HepG2 (cell line): ENCODE measurements at regions not wholly inside any gene's neighbourhood (a gene's known extent, or its start where the extent isn't known, plus 50 kb on each side); places are given as distances from the start of the nearest gene placed in this dataset.

Experiments used
- CAMTA2 ChIP-seq: sonication (generic); formaldehyde crosslinking; IDR thresholded peaks from 2 replicates; pipeline ENCODE4 v1.4.0; 2020; ENCODE audit warnings: mild to moderate bottlenecking, missing genetic modification reagents, borderline replicate concordance
- CHCHD3 ChIP-seq: sonication (generic); formaldehyde crosslinking; IDR thresholded peaks from 2 replicates; pipeline ENCODE4 v1.8.0; 2022; ENCODE audit warnings: mild to moderate bottlenecking, missing genetic modification reagents, moderate library complexity
- HMGA1 ChIP-seq: sonication (generic); formaldehyde crosslinking; conservative IDR thresholded peaks from 2 replicates; pipeline ENCODE4 v1.4.0; 2020; ENCODE audit warnings: missing genetic modification reagents
- HNRNPL ChIP-seq: fragments of 200-400 bp; formaldehyde crosslinking; IDR thresholded peaks from 2 replicates; pipeline ENCODE4 v1.6.1; 2017; ENCODE audit warnings: mild to moderate bottlenecking, low read depth, low read length
- NBN ChIP-seq: fragments of 450-650 bp; conservative IDR thresholded peaks from 2 replicates; pipeline ENCODE4 v1.6.1; 2017
- POLR2A ChIP-seq, 2 experiments: IDR thresholded peaks; 2 replicates each; pipeline ENCODE4 v1.6.1; 2011; ENCODE audit warnings: low read depth in 2 of 2, low read length in 2 of 2, mild to moderate bottlenecking in 1 of 2, moderate library complexity in 1 of 2; ENCODE audit not compliant: insufficient read depth in 1 of 2
- PRDM10 ChIP-seq: sonication (generic); formaldehyde crosslinking; IDR thresholded peaks from 2 replicates; pipeline ENCODE4 v1.4.0; 2020; ENCODE audit warnings: low read depth, missing genetic modification reagents
- RFX3 ChIP-seq: IDR thresholded peaks from 2 replicates; pipeline ENCODE4 v1.6.1; 2016; ENCODE audit warnings: missing biosample characterization, missing genetic modification reagents
- RFXAP ChIP-seq: sonication (generic); formaldehyde crosslinking; IDR thresholded peaks from 2 replicates; pipeline ENCODE4 v1.4.0; 2020; ENCODE audit warnings: missing genetic modification reagents, borderline replicate concordance
- SKIL ChIP-seq: sonication (generic); formaldehyde crosslinking; IDR thresholded peaks from 2 replicates; pipeline ENCODE4 v1.8.0; 2022; ENCODE audit warnings: missing genetic modification reagents, mild to moderate bottlenecking, moderate library complexity, borderline replicate concordance
- TFAP4 ChIP-seq: sonication (generic); IDR thresholded peaks from 2 replicates; pipeline ENCODE4 v1.6.1; 2016; ENCODE audit warnings: low read depth, borderline replicate concordance
- TFDP2 ChIP-seq: sonication (generic); formaldehyde crosslinking; IDR thresholded peaks from 2 replicates; pipeline ENCODE4 v1.4.0; 2020; ENCODE audit warnings: missing genetic modification reagents
- THAP7 ChIP-seq: sonication (generic); formaldehyde crosslinking; IDR thresholded peaks from 2 replicates; pipeline ENCODE4 v1.8.1; 2023; ENCODE audit warnings: mild to moderate bottlenecking, missing genetic modification reagents
- TP53 ChIP-seq: sonication (generic); formaldehyde crosslinking; conservative IDR thresholded peaks from 2 replicates; pipeline ENCODE4 v1.4.0; 2020; ENCODE audit warnings: missing genetic modification reagents
- ZNF136 ChIP-seq: sonication (generic); formaldehyde crosslinking; IDR thresholded peaks from 2 replicates; pipeline ENCODE4 v1.8.1; 2022; ENCODE audit warnings: low read depth, mild to moderate bottlenecking, moderate library complexity, missing genetic modification reagents
- ZNF263 ChIP-seq: sonication (generic); formaldehyde crosslinking; IDR thresholded peaks from 2 replicates; pipeline ENCODE4 v1.4.0; 2020; ENCODE audit warnings: missing genetic modification reagents
- ZNF326 ChIP-seq: sonication (generic); formaldehyde crosslinking; IDR thresholded peaks from 2 replicates; pipeline ENCODE4 v1.4.0; 2020; ENCODE audit warnings: missing genetic modification reagents, borderline replicate concordance
- ZNF333 ChIP-seq: sonication (generic); formaldehyde crosslinking; IDR thresholded peaks from 2 replicates; pipeline ENCODE4 v1.4.0; 2020; ENCODE audit warnings: mild to moderate bottlenecking, missing genetic modification reagents, borderline replicate concordance
- ZNF569 ChIP-seq: sonication (generic); formaldehyde crosslinking; IDR thresholded peaks from 2 replicates; pipeline ENCODE4 v1.5.0; 2020; ENCODE audit warnings: mild to moderate bottlenecking, missing genetic modification reagents, moderate library complexity, borderline replicate concordance
- ZNF580 ChIP-seq: IDR thresholded peaks from 2 replicates; pipeline ENCODE4 v1.6.1; 2016; ENCODE audit warnings: low read depth, borderline replicate concordance
- ZNF616 ChIP-seq: sonication (generic); formaldehyde crosslinking; IDR thresholded peaks from 2 replicates; pipeline ENCODE4 v1.5.0; 2020; ENCODE audit warnings: low read depth, mild to moderate bottlenecking, missing genetic modification reagents
- ZNF644 ChIP-seq: IDR thresholded peaks from 2 replicates; pipeline ENCODE4 v1.6.1; 2016; ENCODE audit warnings: low read depth
- ZNF747 ChIP-seq: sonication (generic); formaldehyde crosslinking; IDR thresholded peaks from 2 replicates; pipeline ENCODE4 v1.8.1; 2023; ENCODE audit warnings: missing genetic modification reagents, mild to moderate bottlenecking, borderline replicate concordance

- TF ChIP-seq POLR2A (IDR thresholded peaks at IDR 0.05; ENCODE audit: insufficient read depth in 1 of 2, low read depth in 2 of 2, low read length in 2 of 2) (0 out of 4 replicates have a peak, but pooled peaks of 1 of the 2 experiments have one; percentile 16), RFX3 (no peak), ZNF644 (CRISPR knock-in tag) (no peak), TFDP2 (CRISPR knock-in tag) (no peak), SKIL (no peak), ZNF580 (CRISPR knock-in tag) (no peak), CAMTA2 (CRISPR knock-in tag) (no peak), NBN (no peak), ZNF747 (CRISPR knock-in tag) (no peak), PRDM10 (peak; percentile 54; the same call in 1 of the 2 replicates), RFXAP (CRISPR knock-in tag) (no peak), HMGA1 (CRISPR knock-in tag) (no peak), ZNF326 (CRISPR knock-in tag) (no peak), ZNF333 (CRISPR knock-in tag) (no peak), ZNF569 (no peak), ZNF136 (CRISPR knock-in tag) (no peak), ZNF263 (CRISPR knock-in tag) (no peak), TP53 (CRISPR knock-in tag) (no peak), CHCHD3 (CRISPR knock-in tag) (no peak), HNRNPL (no peak), ZNF616 (CRISPR knock-in tag) (no peak), TFAP4 (no peak), THAP7 (CRISPR knock-in tag) (no peak)
Observed at GRCh38 chr5:42874621-42875198, 63.0 kb upstream of the SELENOP start (continued).
